Coronary artery (tissue), 2 donors: ENCODE measurements at regions not wholly inside any gene's neighbourhood (a gene's known extent, or its start where the extent isn't known, plus 50 kb on each side); places are given as distances from the start of the nearest gene placed in this dataset.

Experiments
- DNase-seq: peaks from one replicate; pipeline ENCODE4 v3.0.0-alpha.2; 2017; ENCODE audit warnings: low spot score
- H3K27ac ChIP-seq, 2 donors: fragments of 200-600 bp; sonication (generic); one replicate each; pipeline ENCODE4 v1.5.1; 2016 to 2019
- H3K4me3 ChIP-seq: fragments of 200-600 bp; sonication (generic); 2 replicates; pipeline ENCODE4 v1.5.1; 2016; ENCODE audit warnings: mild to moderate bottlenecking, moderate library complexity
- CTCF ChIP-seq: fragments of 200-600 bp; sonication (generic); IDR thresholded peaks from one replicate; pipeline ENCODE4 v1.5.1; 2019; ENCODE audit warnings: antibody characterized with exemption

- DNase-seq, result no peak
- H3K4me3 ChIP-seq, result no peak overlapping the region
- no peak for TF ChIP-seq CTCF
- no peak overlapping the region for H3K27ac ChIP-seq
Observed at GRCh38 chr10:2893991-2894390, 173.4 kb upstream of the PFKP start.

- no peak overlapping the region for H3K27ac ChIP-seq
- H3K4me3 ChIP-seq, result no peak overlapping the region
- DNase-seq, result no peak
- no peak for TF ChIP-seq CTCF
Observed at GRCh38 chr10:2893158-2893845, 174.0 kb upstream of the PFKP start.

GRCh38 chr10:2891770-2892124 is 175.6 kb upstream of the PFKP start:
- no peak for DNase-seq
- TF ChIP-seq CTCF, result no peak
- no peak overlapping the region for H3K27ac ChIP-seq
- H3K4me3 ChIP-seq, result no peak overlapping the region

GRCh38 chr10:2891073-2891769 is 176.1 kb upstream of the PFKP start:
- DNase-seq, result no peak
- Histone ChIP-seq H3K4me3 (no peak overlapping the region), H3K27ac (no peak overlapping the region)
- no peak for TF ChIP-seq CTCF

- no peak overlapping the region for H3K4me3 ChIP-seq
- no peak overlapping the region for H3K27ac ChIP-seq
- no peak for DNase-seq
- no peak for TF ChIP-seq CTCF
Observed at GRCh38 chr10:2890093-2890492, 177.3 kb upstream of the PFKP start.

- Histone ChIP-seq H3K27ac (no peak overlapping the region), H3K4me3 (no peak overlapping the region)
- DNase-seq, result no peak
- TF ChIP-seq CTCF, result no peak
Observed at GRCh38 chr10:2888403-2889004, 178.8 kb upstream of the PFKP start.
